ENCODE measurements at regions not wholly inside any gene's neighbourhood (a gene's known extent, or its start where the extent isn't known, plus 50 kb on each side); places are given as distances from the start of the nearest gene placed in this dataset.

- no peak for DNase-seq
Observed at GRCh38 chr18:78771496-78772359, 207.9 kb upstream of the SALL3 start.

GRCh38 chr18:78772360-78773302 lies 207.0 kb upstream of the SALL3 start:
- DNase-seq, result no peak

- no peak for DNase-seq
Observed at GRCh38 chr18:78773303-78773755, 206.3 kb upstream of the SALL3 start.

- DNase-seq, result no peak
Observed at GRCh38 chr18:78773819-78774218, 205.8 kb upstream of the SALL3 start.

- no peak for DNase-seq
Observed at GRCh38 chr18:78774741-78775141, 204.9 kb upstream of the SALL3 start.

- no peak for DNase-seq
Observed at GRCh38 chr18:78776151-78776550, 203.5 kb upstream of the SALL3 start.

GRCh38 chr18:78776706-78777285 lies 202.8 kb upstream of the SALL3 start:
- DNase-seq, result no peak

GRCh38 chr18:78777992-78778391 lies 201.6 kb upstream of the SALL3 start:
- DNase-seq, result no peak

GRCh38 chr18:78778651-78779050 lies 201.0 kb upstream of the SALL3 start:
- DNase-seq, result no peak

- DNase-seq, result no peak
Observed at GRCh38 chr18:78779996-78780718, 199.5 kb upstream of the SALL3 start.

GRCh38 chr18:78780719-78781600 lies 198.7 kb upstream of the SALL3 start:
- no peak for DNase-seq

GRCh38 chr18:78781601-78781960 lies 198.0 kb upstream of the SALL3 start:
- DNase-seq, result no peak

GRCh38 chr18:78782951-78783563 lies 196.6 kb upstream of the SALL3 start:
- DNase-seq, result no peak

GRCh38 chr18:78783564-78783960 lies 196.1 kb upstream of the SALL3 start:
- no peak for DNase-seq

GRCh38 chr18:78784861-78785260 lies 194.8 kb upstream of the SALL3 start:
- no peak for DNase-seq

- no peak for DNase-seq
Observed at GRCh38 chr18:78785706-78786105, 193.9 kb upstream of the SALL3 start.

- DNase-seq, result no peak
Observed at GRCh38 chr18:78786776-78787175, 192.8 kb upstream of the SALL3 start.

GRCh38 chr18:78787751-78788150 lies 191.9 kb upstream of the SALL3 start:
- DNase-seq, result no peak

- DNase-seq, result no peak
Observed at GRCh38 chr18:78788161-78788560, 191.5 kb upstream of the SALL3 start.

GRCh38 chr18:78789850-78790249 lies 189.8 kb upstream of the SALL3 start:
- no peak for DNase-seq

- no peak for DNase-seq
Observed at GRCh38 chr18:78790511-78790910, 189.1 kb upstream of the SALL3 start.
